Erythroblast (primary cell): ENCODE measurements at regions not wholly inside any gene's neighbourhood (a gene's known extent, or its start where the extent isn't known, plus 50 kb on each side); places are given as distances from the start of the nearest gene placed in this dataset.

Experiments used
- GATA1 ChIP-seq: IDR thresholded peaks from 2 replicates; pipeline ENCODE4 v1.6.1; 2011; ENCODE audit warnings: low read depth, mild to moderate bottlenecking, control low read depth, low read length, moderate library complexity
- POLR2A ChIP-seq: IDR thresholded peaks from 2 replicates; pipeline ENCODE4 v1.6.1; 2011; ENCODE audit warnings: mild to moderate bottlenecking, low read length

DNA sequence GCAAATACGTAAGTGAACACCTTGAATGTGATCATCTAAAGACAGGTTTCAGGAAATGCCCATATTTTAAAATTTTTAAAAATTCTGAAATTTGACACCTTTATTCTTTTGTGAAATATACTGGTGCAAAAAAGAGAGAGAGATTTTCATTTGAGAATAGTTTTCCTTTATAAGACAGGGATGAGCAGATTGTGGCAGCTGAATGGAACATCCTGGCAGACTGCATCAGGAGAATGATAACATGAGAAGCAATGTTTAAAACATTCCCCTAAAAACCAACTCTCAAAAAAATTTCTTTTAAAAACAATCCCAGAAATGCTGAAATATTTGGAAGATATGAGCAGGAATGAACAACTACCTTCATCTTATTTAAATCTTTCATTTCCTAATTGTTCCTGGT lies 744.8 kb upstream of the ID2 start:
- TF ChIP-seq POLR2A (no peak), GATA1 (no peak)
